HT1080 (cell line): ENCODE measurements at regions not wholly inside any gene's neighbourhood (a gene's known extent, or its start where the extent isn't known, plus 50 kb on each side); places are given as distances from the start of the nearest gene placed in this dataset.

ENCODE experiments used
- DNase-seq: peaks from one replicate; pipeline ENCODE4 v3.0.0-alpha.2; 2015; ENCODE audit warnings: low read depth

DNA sequence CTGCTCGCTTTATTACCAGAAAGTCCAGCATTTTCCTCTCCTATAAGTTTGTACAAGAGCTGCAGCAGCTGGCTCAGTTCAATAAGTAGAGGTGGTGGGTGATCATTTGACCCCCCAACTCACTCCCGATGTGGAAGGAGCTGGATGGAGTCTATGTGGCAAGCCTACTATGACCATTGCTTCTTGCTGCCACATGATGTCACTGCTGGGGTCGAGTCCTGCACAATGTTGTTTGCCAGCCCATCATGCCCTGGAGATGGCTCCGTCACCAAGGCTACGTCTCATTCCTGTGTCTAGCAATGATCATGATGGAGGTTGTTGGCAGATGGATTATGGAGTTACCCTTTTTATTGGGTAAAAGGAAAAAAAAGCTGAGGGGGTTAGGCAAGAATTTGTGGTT is 266.3 kb downstream of the PSAT1 start:
- no peak for DNase-seq

DNA sequence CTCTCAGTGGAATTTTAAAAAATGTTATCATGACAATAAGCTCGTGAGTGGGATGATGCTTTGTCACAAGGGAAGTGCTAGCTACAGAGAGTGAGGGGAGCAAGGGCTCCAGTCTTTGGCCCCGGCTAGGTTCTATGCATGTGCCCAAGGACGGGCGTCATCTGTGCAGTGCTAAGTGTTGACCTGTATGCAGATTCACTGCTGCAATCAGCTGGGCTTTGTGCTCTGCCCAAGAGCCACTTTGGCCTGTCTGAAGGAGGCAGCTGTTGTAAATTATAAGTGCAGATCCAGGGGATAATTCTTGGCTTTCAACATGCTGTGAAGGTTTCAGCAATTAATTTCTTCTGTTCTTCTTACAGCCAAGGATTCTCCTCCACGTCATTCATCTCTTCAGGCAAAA is 268.6 kb downstream of the PSAT1 start:
- DNase-seq: no peak

DNA sequence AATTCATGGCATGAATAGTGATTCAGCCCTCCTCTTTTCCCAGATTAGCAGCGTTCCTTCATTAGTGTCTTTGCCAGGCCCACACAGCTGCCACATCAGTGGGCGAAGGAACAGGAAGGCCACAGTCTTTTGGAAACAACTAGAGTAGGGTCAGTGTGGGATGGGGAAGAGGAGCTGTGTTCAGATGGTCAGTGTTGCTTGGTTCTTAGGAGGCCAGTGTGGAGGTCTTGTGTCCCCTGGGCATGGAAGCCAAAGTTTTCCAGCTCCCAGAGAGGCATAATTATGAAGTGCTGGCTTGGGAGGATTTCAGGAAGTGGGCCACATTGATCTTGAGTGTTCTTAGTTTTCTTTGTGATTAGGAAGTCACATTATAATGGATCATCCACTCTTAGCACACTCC is 269.6 kb downstream of the PSAT1 start:
- no peak for DNase-seq

DNA sequence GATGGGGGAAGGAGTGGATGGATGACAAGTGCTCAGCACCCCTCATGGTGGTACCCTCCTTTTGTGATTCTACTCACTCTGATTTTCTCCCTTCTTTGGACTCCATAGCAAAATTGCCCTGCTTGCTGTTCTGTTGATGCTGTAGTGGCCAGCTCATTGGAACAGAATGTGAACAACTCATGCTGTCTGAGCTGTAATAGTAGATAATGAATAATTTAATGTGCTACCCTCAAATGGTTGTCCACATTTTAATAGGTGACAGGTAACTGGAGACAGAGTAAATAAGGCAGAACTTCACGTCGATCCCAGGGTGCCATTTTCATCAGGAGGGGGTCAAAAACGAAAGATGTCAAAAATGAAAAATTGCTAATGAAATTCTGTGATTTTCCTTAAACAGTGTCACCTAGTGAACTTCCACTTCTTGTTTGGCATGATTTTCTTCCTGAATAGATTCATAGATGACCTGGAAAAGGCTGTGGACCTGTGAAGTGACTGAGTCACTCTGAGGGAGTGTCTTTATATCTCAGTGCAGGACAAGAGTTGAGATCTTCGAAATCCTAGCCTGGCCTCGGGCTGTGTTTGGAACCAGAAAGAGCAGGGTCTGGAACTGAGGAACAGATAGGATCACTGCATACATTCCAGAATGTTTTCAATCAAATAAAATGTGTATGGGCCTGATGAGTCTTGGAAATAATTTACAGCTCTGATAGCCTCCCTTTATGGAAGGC is 270.2 kb downstream of the PSAT1 start:
- no peak for DNase-seq

DNA sequence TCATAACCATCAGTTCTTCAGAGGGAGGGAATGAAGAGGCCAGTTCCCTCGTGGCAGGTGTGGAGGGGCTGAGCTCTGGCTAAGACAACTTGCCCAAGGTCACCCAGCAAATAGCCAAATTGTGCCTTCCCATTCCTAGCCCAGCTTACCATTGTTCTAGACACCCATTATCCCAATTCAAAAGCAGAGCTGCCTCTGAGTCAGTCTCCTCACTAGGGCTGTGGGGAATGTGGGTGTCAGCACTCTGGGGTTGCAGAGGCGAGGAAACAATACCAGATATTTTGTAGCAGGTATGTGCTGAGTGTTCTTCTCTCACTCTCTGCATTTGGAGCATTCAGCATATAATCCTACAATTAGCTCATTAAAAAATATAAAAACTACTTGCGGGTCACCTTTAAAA is 270.8 kb downstream of the PSAT1 start:
- no peak for DNase-seq

DNA sequence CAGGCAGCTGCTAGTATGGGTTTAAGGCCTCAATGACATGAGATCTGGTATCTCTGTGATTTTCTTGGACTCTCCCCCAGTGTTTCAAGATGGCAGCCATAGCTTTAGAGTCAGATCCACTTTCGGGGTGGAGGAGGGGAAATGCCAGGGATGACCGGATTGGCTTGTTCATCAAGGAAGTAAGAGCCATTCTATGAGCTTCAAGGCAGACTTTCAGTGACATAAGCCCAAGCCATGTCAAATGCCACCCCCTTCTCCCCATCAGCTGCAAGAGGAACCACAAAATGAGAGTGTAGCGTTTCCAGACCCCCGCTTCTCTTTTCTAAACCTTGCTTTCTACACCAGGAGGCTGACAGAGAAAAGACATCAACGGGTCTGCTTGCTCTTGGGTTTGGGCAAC is 271.8 kb downstream of the PSAT1 start:
- DNase-seq: no peak

DNA sequence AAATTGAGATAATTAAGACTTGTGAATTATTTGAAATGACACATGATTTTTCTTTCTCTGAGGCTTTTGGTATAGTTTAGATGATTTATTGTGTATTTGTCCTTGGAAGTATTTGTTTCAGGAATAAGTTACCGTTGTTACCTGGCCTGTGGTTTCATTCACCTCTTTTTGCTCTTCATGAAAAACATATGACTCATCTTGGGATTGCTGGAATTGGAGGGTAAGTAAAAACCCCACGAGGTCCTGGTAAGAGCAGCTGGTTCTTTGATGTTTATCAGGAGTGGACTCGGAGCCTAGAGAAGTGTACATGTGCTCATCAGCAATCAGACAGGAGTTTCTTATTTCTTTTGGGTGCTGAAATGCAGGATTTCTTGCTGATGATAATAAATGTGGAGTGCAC is 275.3 kb downstream of the PSAT1 start:
- DNase-seq: no peak

DNA sequence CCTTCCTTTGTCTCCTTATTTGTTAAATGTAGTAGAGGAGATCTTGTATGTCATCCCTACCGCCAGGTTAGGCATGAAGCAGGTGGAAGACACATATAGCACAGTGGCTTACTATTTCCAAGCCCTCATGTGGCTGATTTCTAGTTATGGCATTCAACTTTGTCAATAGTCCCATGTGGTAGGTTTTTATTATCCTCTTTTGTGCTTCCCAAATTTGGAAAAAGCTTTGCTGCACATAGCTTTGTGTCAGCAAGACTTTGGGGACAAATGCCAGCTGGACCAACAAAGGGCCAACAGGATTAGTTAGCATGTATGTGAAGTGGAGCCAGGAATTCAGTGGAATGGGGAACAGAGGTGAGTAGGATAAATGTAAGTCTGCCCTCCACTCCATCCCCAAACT is 276.3 kb downstream of the PSAT1 start:
- no peak for DNase-seq

DNA sequence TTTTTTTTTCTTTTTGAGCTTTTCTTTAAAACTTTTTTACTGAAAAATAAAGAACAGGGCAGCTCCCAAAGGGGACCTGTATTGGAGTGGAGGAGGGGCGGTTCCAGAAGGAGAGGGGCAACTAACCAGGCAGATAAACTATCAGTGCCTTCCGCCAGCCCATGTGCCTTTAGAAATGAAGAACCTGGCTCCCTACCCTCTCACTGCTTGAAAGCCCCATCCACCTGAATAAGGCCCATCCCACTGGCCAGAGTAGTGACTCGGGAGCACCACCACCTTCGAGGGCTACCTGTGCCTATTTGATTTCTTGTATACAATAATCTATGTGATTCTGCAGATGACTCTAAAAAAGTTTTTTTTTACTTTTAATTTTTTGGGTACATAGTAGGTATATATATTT is 276.7 kb downstream of the PSAT1 start:
- no peak for DNase-seq

DNA sequence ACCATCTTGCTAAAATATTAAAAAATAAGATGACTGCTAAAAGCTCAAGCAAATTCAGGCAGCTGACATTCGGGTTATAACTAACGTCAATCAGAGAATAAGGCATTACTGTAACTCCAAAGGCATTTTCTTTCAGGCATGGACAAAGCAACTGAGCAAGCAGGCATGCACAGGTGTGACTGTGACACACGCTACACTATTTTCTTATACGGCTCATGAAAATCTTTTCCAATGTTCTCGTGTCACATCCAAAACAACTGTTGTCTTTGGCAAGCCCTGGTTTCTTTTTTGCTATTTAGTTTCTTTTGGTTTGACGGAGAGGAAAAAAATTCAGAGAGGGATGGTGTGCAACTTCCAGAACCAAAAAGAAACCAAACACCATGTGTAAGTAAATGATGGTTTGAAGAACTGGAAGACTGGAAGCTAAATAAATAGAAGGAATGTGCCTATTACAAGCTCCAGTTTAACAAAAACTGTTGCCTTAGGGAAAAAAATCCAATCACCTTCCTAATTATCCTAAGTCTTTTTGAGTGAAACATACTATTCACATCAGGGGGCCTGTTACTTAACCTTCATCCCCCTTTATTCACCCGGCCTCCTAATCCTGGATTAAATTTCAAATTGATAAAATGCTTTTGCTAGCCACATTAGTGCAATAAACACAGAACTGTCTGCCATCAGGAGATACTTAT is 277.6 kb downstream of the PSAT1 start:
- no peak for DNase-seq

DNA sequence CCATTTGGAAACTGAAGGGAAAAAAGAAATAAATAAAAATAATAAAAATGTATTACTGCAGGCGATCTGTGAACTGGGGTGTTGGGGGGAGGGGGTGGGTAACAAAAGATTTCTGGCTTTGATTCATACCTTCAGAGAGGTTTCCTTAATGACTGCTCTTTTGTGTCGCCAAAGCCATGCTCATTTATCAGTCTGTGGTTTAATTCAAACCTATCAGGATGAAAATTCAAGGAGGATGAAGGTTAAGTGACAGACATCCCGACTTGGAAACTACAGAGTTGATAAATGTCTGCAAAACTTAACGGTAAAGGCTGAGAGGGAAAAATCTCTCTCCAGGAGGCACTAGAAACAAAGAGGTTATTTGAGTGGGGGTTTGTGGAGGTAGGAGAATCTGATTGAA is 278.2 kb downstream of the PSAT1 start:
- DNase-seq: no peak

DNA sequence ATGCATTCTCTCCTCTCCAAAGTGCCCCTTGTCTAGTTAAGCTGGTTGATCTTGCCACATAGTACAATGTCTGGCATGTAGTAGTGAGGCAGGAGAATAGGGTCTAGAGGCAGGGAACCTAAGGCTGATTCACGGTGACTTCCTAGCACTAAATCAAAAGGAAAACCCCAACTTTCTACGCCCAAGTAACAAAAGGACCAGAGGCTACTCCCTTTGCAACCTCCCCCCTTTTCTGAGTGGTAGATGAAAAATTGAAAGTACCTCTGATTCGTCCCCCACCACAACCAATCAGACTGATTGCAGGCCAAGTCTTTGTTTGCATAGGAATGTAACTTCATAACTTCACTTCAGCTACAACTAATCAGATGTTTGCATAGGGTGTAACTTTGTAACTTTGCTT is 278.8 kb downstream of the PSAT1 start:
- no peak for DNase-seq

DNA sequence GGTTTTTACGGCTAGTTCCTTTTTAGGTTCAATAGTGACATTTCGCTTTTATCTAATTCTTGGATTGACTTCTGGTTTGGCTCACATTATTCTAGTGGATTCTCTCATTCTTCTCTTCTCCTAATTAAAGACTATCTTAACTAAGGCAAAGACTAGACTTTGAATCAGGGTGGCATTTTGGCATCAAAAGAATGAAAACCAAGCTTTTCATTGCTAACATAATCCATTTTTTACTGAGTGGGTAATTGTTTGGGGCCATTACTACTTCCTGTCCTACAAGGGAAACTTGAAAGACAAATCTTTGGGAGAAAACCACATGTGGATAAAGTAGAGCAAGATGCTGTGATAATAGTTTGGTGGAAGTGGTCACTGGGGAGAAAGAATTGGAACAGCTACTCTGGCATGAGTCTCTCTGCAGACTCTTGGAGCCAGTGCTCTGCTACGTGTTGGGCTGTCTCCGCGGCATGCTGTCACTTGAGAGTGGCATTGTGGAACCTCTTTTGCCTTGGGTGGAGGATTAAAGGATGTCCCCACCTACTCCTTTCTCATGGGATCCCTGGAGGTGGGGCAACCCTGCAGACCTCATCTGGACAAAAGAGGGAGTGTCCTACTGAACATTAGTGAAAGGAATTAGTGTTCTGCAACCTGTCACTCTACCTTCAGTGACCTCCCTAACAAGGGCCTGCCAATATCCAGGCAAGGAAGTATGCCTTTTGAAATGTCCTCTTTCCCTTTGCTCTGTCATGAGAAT is 280.4 kb downstream of the PSAT1 start:
- DNase-seq: no peak

DNA sequence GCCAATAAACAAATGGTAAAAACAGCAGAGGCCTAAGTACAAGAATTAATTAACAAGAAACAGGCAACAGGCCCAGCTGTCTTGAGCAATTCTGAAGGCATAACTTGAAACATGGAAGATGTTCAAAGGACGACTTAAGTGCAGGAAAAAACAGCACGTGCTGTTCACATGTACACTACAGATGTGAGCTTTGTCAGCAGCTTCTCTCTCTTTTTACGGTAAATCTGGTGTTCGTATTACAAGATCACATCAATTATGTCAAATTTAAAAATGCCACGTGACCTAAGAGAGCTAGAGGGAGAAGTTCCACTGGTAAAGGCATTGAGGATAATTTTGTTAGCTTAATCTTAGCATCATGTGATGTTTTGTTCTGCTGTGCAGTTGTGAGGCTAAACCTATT is 281.1 kb downstream of the PSAT1 start:
- DNase-seq: no peak

DNA sequence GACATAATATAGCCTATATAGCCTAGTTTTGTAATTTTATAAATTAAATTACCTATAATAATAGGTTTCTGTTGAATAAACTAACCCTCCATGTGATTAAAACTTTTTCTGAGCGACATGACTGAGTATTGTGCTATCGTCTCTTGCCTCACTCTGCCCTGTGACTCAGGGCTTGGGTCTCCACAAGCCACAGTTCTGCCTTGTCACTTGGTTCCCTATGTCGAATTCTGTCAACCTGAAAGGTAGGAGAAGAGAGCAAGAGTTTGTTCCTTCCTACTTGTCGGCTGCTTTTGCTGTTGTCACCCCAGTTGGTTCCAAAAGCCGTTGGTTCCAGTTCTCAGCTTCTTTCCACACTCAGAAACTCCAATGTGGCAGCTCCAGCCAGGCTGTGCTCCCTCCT is 285.9 kb downstream of the PSAT1 start:
- no peak for DNase-seq

DNA sequence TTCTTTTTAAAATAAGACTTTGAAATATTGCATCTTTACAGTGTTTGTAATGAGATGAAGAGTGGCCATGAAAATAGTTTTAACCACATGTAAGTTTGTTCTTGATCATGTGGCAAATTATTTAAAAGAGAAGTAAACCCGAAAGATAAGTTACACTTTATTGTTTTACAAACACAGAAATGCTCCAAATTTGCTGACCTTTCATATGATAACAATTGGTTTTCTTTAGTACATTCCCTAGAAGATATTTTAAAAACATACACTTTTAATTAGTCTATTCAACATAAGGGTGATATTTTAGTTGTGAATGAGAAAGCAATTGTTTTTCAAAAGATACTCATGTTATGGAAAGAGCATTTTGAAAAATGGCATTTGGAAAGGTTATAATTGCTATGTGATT is 287.7 kb downstream of the PSAT1 start:
- no peak for DNase-seq

DNA sequence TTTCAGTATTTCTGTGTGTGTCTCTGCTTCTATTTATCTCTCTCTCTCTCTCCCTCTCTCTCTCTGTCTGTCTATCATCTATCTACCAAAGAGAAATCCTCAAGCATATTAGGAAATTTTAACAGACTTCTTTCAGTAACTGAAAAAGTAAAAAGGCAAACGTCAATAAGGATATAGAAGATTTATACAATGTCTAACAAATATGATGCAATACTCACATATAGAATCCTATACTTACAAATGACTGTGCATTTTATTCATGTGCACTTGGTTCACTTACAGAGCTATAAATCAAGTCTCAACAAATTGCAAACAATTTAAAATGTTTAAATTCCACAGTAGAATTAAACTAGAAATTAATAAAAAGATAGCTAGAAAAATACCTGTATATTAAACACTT is 289.0 kb downstream of the PSAT1 start:
- no peak for DNase-seq

DNA sequence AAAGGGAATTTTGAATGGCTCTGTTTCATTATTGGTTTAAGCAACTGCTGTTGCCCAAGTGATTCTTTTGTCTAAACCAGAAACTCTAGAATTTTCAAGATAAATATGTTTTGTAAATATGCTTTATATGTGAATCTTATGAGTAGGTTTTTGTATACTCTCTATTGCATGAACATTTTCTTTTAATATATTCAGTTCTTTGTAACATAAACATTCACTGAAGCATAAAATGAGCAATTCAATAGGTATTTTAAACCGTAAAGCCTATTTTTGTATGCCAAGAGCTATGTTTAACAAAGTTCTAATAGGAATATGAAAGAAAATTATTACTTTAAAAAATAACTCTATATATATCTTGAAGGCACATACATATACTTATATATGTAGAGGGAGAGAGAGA is 293.1 kb downstream of the PSAT1 start:
- DNase-seq: no peak

DNA sequence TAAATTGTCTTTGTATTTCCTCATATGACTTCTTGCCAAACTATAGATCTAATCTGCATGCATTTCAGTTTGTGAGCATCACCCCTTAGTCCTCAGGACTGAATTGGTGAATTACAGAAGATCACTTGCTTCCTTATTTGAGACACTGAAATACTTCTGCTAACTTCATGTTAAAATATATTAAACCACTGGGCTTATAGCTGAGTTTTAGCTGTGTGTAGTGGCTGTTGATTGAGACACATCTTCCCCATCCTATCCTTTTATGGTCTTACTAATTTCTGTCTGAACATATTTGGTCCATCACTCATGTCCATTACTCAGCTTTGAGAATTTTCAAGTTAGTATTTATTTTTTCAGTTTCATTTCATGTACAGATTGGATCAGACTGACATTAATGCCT is 295.9 kb downstream of the PSAT1 start:
- DNase-seq: peak; percentile 14

DNA sequence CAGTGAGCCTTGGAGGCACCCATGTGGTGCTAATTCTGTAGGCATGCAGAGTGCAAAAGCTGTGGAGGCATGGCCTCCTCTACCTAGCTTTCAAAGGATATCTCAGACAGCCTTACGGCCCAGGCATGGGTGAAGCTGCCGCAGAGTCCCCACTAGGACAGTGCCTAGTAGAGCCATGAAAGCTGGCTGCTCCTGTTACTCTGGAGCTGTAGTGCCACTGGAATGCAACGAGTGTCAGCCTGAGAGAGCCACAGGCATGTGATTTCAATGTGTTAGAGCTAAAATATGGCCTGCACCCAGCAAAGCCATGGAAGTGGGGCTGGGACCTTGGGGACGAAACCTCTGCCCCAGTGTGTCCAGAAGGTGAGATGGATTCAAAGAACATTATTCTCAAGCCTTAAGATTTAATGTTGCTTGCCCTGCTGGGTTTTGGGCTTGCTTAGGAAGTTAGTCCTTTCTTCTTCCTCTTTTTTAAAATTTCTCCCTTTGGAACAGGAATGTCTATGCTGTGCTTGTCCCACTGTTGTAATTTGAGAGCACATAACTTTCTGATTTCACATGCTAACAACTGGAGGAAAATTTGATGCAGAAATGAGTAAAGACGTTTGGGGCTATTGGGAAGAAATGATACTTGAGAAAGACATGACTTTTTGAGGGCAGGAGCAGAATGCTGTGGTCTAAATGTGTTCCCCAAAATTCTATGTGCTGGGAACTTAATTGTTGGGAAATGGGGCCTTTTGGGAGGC is 298.4 kb downstream of the PSAT1 start:
- no peak for DNase-seq

DNA sequence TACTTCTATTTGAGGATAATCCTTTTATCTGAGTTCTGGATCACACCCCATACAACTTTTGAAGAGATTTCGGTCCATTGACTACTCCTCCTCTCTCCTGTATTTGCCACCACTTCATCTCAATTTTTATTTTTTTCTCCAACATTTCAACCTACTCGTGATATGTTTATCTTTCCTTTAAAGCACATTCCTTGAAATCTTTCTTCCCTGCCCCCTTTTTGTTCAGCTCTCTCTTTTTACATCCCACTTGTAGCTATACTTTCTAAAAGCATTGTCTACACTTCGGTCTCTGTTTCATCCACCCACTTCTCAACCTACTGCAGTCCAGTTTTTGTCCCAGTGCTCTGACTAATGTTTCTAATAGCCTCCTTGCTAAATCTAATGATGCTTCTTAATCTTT is 299.4 kb downstream of the PSAT1 start:
- DNase-seq: no peak

DNA sequence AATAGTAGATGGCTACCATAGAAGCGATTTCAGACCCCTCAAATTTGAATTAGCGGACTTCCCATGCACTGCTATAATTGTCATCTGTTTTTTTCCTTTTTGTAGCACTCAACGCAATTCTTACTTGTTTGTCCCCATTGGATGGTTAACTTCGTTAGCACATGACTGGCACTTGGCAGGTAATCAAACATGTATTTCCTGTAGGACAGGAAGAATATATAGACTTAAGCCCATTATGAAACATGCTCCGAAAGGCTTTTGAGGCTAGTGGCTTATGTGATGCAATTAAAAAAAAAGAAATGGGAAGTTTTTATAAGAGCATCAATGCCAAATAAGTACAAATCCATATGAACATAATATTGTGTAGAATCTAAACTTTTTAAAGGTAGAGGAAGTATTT is 301.2 kb downstream of the PSAT1 start:
- DNase-seq: no peak
